NCI-H2107 treated with DMSO at 0.1 percent for 48 hours (cell line): ENCODE measurements at regions not wholly inside any gene's neighbourhood (a gene's known extent, or its start where the extent isn't known, plus 50 kb on each side); places are given as distances from the start of the nearest gene placed in this dataset.

ENCODE experiments used
- DNase-seq: peaks from one replicate; lab custom pipeline; 2025; ENCODE audit not compliant: unreplicated experiment; lab: John Stamatoyannopoulos, UW

DNA sequence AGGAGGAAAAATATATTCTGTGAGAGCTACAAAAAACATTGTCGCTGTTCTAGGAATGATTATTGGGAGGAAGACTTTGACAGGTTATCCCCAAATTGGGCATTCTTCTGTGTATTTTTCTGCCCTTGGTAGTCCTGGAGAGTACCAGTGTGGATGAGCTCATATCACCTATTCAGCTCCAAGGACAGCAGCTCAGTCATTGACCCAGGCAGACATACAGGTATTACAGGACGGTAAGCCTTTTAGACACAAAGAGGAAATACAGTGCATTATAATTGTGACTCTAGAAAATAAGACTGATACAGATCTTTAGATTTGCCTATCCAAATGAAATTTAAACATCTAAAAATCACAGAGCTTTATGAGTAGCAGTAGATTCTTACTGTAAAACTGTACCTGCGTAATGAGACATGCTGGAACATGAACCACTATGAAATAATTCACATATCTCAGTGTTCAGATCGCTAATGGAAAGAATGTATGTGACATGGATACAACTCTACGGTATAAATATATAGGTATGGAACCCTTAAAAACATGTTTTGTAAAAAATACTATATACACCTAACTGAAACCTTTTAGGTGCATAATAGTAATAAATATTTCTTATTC lies 56.0 kb downstream of the PLK2 start:
- no peak for DNase-seq

GRCh38 chr5:58401701-58402100 lies 58.2 kb downstream of the PLK2 start:
- no peak for DNase-seq

- DNase-seq, result no peak
Observed at GRCh38 chr5:58400737-58401136, 59.1 kb downstream of the PLK2 start.

DNA sequence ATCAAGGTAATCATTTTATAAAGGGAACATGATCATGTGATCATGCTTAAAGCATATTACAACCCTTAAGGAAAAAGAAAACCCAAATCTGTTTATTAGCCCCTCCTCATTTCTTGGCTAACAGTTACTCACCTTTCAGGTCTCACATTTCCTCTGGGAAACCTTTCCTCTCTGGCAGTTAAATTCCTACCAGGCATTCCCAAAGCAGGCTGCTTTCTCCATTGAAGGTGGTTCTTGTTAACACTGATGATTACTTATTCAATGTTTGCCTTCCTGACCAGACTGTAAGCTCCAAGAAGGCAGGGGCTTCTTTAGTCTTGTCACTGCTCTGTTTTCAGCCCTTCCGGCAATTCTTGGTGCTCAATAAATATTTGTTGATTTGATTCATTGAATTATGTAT lies 59.9 kb downstream of the PLK2 start:
- no peak for DNase-seq

DNA sequence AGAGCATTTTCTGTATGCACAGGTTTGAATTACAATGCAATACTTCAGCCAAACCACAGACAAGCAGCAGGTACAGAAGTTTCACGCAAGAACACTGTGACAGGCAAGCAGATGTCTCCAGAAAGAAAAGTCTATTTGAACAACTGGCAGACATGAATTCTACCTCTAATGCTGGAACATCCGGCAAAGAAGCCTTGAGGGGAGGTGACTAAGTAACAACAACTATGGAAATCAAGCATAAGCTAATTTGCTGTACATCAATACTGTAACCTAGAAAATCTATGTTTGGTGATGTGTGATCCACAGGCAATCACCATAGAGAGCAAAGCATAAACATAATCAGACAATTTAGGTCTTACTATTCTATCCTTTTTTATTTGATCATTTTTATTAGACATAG lies 65.5 kb downstream of the PLK2 start:
- DNase-seq, result no peak

DNA sequence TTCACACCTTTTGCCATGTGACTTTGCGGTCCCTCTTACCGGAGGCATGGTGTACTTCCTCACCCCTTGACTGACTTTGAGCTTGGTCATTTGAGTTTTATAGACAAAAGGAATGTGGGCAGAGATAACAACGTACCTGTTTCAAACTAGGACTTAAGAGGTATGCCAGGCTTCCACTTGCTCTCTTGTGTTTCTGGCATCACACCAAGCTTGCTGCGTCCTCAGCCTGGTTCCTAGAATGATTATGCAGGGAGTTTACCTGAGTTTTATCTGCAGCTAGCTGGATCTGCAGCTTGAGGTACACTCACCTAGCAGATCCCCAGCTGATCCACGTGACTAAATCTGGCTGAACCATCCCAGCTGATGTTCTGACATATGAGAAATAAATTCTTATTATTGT lies 66.2 kb downstream of the PLK2 start:
- DNase-seq, result no peak

DNA sequence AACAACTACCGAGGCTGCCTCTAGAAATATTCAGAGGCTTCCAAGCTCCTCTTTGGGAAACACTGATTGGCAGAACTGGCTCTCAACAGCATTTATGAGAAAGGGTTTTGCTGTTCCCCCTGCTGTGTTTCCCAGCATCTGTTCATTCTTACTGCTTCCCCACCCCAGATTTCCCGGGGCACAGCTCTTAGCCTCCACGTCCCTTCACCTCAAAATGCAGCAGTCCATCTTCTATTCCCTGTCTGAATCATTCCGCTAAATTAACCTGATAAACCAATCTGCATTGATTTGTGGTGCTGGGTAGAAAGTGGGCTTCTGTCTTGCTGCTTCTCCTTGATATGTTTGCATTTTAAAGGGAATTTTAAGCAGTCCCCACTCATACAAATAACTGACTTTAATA lies 67.4 kb downstream of the PLK2 start:
- no peak for DNase-seq

DNA sequence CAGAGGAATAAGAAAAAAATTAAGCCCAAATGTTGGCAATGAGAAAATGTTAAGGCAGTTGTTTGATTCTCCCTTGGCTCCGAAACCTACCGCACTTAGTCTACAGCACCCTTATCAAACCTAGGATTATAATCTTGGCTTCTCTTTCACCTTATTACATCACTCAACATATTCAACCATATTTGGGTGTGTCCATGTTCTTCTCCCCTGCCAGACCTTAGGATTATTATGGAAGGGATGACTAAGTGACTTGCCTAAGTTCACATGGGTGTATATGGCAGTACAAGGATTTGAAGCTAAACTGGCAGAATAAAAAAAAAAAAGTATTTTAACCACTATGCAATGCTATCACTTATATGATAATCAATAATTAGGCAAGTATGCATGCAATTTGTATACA lies 76.4 kb downstream of the PLK2 start:
- DNase-seq, result no peak

DNA sequence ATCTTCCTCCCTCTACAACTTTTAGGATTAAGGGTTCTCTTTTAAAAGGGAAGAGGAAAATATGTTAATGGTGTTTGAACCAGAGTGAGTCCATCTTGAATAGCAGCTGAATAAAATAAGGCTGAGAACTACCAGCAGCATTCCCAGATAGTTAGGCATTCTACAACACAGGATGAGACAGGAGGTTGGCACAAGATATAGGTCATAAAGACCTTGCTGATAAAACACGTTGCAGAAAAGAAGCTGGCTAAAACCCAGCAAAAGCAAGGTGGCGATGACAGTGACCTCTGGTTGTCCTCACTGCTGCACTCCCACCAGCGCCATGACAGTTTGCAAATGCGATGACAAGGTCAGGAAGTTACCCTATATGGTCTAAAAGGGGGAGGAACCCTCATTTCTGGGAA lies 77.8 kb downstream of the PLK2 start:
- no peak for DNase-seq

DNA sequence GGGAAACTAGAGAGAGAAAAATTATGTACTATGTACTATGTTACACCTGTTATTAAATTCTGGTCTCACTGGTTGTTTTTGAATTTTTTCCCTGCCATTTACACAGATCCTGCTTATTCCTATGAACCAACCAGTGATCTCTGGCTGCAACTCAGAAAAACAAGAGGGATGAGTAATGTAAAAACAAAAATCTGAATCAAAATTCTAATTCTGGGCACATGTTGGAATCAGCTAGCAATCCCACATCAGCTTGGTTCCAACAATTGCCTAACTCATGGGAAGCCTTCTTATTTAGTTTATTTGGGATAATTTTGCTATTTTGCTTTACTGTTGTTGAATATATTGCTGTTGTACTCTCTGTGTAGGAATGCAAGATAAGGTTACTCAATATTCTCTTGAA lies 78.3 kb downstream of the PLK2 start:
- no peak for DNase-seq

DNA sequence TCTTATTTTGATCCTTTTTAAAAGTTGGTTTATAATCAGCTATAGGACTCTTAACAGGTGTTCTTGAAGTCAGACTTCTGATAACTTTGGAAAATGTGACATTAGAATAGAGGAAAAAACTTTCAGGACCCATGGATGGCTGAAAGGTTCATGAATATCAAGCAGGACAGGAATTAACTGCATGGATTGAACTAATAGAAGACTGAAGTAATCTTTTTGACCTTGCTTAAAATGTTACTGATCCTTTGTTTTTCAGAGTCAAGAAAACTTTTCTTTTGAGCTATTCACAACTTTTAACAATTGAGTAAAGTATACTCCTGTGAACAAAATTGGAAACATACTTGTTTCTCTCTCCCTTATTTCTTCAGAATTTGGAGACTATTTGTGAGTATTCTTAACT lies 79.2 kb downstream of the PLK2 start:
- DNase-seq, result no peak

GRCh38 chr5:58378613-58379390 lies 81.1 kb downstream of the PLK2 start:
- DNase-seq, result no peak

GRCh38 chr5:58370606-58371005 lies 89.3 kb downstream of the PLK2 start:
- DNase-seq, result no peak

DNA sequence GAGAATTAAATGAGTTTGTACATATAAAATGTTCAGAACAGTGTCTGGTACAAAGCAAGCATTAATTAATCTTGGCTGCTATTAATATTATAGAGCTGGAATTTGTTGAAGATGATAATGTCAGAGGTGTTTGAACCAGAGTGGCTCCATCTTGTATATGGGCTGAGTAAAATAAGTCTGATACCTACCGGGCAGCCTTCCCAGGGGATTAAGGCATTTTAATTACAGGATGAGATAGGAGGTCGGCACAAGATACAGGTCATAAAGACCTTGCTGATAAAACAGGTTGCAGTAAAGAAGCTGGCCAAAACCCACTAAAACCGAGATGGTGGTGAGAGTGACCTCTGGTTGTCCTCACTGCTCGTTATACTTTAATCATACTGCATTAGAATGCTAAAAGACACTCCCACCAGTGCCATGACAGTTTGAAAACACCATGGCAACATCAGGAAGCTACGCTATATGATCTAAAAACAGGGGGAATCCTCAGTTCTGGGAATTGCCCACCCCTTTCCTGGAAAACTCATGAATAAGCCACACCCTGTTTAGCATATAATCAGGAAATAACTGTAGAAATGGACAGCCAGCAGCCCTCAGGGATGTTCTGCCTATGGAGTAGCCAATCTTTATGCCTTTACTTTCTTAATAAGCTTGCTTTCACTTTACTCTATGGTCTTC lies 90.2 kb downstream of the PLK2 start:
- no peak for DNase-seq

DNA sequence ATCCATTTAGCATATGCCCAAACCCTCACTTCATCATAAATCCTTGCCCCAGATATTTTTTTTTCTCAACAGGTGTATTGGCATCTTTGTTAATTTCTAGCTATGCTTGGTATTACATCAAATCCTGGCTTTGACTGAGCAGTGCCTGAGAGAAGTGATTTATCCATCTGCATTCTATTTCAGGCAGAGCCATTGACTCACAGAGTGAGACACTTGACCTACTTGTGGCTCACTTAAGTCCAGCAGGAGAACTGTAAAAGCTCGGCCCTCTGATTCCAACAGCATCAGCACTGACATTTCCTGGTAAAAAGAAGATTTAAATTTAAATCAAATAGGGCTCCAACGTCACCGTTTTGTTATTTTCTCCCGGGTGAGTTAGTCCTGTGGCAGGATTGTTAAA lies 93.4 kb downstream of the PLK2 start:
- no peak for DNase-seq

- no peak for DNase-seq
Observed at GRCh38 chr5:58365791-58366190, 94.1 kb downstream of the PLK2 start.

GRCh38 chr5:58363461-58364249 lies 96.2 kb downstream of the PLK2 start:
- DNase-seq, result no peak

GRCh38 chr5:58362135-58362534 lies 97.8 kb downstream of the PLK2 start:
- DNase-seq, result no peak

DNA sequence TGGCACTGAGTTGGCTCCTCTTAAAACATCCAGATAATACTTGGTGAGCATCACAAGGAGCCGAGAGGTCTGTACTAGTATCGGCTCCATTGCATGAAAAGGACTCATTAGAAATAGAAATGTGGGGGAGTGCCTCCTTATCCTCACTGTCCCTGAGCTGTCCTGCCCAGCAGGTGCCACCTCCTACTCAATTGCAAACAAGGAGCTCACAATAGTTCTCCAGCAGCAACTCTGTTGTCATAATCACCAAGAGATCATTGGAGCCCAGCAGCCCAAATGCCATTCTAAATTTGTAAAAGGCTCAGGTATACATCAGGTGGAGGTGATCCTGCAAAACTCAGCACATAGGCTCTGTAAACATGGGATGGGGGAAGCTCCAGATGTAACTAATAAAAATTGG lies 99.1 kb downstream of the PLK2 start:
- DNase-seq, result no peak

DNA sequence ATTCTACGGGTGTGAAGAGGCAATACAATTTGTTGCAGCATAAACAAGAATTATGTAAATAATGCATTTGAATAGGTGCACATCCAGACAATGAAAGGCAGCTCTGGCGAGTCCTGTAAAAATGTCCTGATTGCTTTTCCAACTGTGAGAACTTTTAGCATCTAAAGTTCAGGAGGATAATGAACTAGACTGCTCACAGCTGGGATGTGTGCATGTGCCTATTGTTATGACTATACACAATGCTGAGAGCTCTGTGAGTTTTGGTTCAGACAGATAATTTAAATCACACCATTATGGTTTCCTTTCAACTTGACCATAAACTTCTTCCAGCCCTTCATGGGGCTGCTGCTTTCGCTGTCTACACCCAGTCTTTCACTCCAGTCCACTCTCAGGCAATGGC lies 99.9 kb downstream of the PLK2 start:
- DNase-seq, result no peak

GRCh38 chr5:58358501-58359178 lies 101.2 kb downstream of the PLK2 start:
- DNase-seq, result no peak
